SK-N-SH (cell line): ENCODE measurements at regions not wholly inside any gene's neighbourhood (a gene's known extent, or its start where the extent isn't known, plus 50 kb on each side); places are given as distances from the start of the nearest gene placed in this dataset.
A peak's percentile ranks its signal among the peaks of the same experiment; 100 is the strongest.

Experiments
- CTCF ChIA-PET: fragments of 300-600, 350-600 bp; formaldehyde crosslinking; extraction: SDS; loops from one replicate; lab custom pipeline; 2021; lab: Yijun Ruan, JAX
- POLR2A ChIA-PET: fragments of 350-600 bp; sonication (Branson Sonifier 250); formaldehyde crosslinking; extraction: SDS; loops from one replicate; lab custom pipeline; 2020; ENCODE audit warnings: antibody characterized with exemption, inconsistent platforms; lab: Yijun Ruan, JAX
- DNase-seq: peaks from one replicate; pipeline ENCODE4 v3.0.0; 2012
- H2AFZ ChIP-seq: fragments of 200-600 bp; sonication (generic); 2 replicates; pipeline ENCODE4 v1.8.1; 2016; ENCODE audit warnings: antibody characterized with exemption, mild to moderate bottlenecking, low read depth
- H3F3A ChIP-seq: fragments of 200-600 bp; sonication (generic); replicated peaks from 2 replicates; pipeline ENCODE3; 2016; ENCODE audit warnings: antibody characterized with exemption, mild to moderate bottlenecking; ENCODE audit not compliant: insufficient read depth
- H3K27ac ChIP-seq, 2 experiments: fragments of 200-500 bp in 1 of 2; fragments of 200-600 bp in 1 of 2; sonication (Bioruptor generic) in 1 of 2; sonication (generic), shearing (Covaris generic) in 1 of 2; 2 replicates each; pipeline versions ENCODE4 v1.5.1 to v1.6.1; 2014 to 2016; ENCODE audit warnings: low read depth in 2 of 2, inconsistent platforms in 1 of 2, low read length in 1 of 2, mild to moderate bottlenecking in 1 of 2, mixed read lengths in 1 of 2
- H3K27me3 ChIP-seq: fragments of 200-600 bp; sonication (generic), shearing (Covaris generic); 2 replicates; pipeline ENCODE4 v1.6.1; 2016; ENCODE audit warnings: mixed run types; ENCODE audit not compliant: insufficient read depth
- H3K36me3 ChIP-seq, 2 experiments: fragments of 200-500 bp in 1 of 2; fragments of 200-600 bp in 1 of 2; sonication (Bioruptor generic) in 1 of 2; sonication (generic) in 1 of 2; replicated peaks in 1 of 2; 2 replicates each; pipeline versions ENCODE3 to v1.5.1; 2014 to 2016; ENCODE audit warnings: low read length in 1 of 2, mild to moderate bottlenecking in 1 of 2; ENCODE audit not compliant: insufficient read depth in 2 of 2, control insufficient read depth in 1 of 2
- H3K4me1 ChIP-seq, 2 experiments: fragments of 200-500 bp in 1 of 2; fragments of 200-600 bp in 1 of 2; sonication (Bioruptor generic) in 1 of 2; sonication (generic), shearing (Covaris generic) in 1 of 2; 2 replicates each; pipeline versions ENCODE4 v1.5.1 to v1.6.1; 2014 to 2016; ENCODE audit warnings: low read depth in 1 of 2, low read length in 1 of 2, mixed run types in 1 of 2; ENCODE audit not compliant: insufficient read depth in 2 of 2, control insufficient read depth in 1 of 2
- H3K4me2 ChIP-seq: fragments of 200-600 bp; sonication (generic), shearing (Covaris generic); 2 replicates; pipeline ENCODE4 v1.6.1; 2017; ENCODE audit warnings: mixed run types
- H3K4me3 ChIP-seq, 2 experiments: fragments of 200-500 bp in 1 of 2; fragments of 200-600 bp in 1 of 2; sonication (Bioruptor generic) in 1 of 2; sonication (generic), shearing (Covaris generic) in 1 of 2; 2 replicates each; pipeline versions ENCODE4 v1.5.1 to v1.8.1; 2014 to 2016; ENCODE audit warnings: low read depth in 2 of 2, inconsistent platforms in 1 of 2, low read length in 1 of 2, mild to moderate bottlenecking in 1 of 2, mixed read lengths in 1 of 2, moderate library complexity in 1 of 2
- H3K79me2 ChIP-seq: fragments of 200-600 bp; sonication (generic); 2 replicates; pipeline ENCODE4 v1.8.1; 2017; ENCODE audit warnings: mild to moderate bottlenecking; ENCODE audit not compliant: insufficient read depth
- H3K9ac ChIP-seq: fragments of 200-600 bp; sonication (generic); 2 replicates; pipeline ENCODE4 v1.6.1; 2017; ENCODE audit warnings: mixed run types
- H3K9me2 ChIP-seq: fragments of 200-600 bp; sonication (generic); 2 replicates; pipeline ENCODE4 v1.6.1; 2017; ENCODE audit warnings: mixed run types
- H3K9me3 ChIP-seq: fragments of 200-600 bp; sonication (generic); 2 replicates; pipeline ENCODE4 v1.6.1; 2017; ENCODE audit warnings: mixed run types, mild to moderate bottlenecking, moderate library complexity
- H4K20me1 ChIP-seq: fragments of 200-600 bp; sonication (generic); 2 replicates; pipeline ENCODE4 v1.6.1; 2017; ENCODE audit warnings: mild to moderate bottlenecking, mixed run types; ENCODE audit not compliant: insufficient read depth
- ELF1 ChIP-seq: IDR thresholded peaks from 2 replicates; pipeline ENCODE4 v1.4.0; 2012
- EP300 ChIP-seq, 2 experiments: IDR thresholded peaks; 2 replicates each; pipeline versions ENCODE4 v1.4.0 to v1.6.1; 2012; ENCODE audit warnings: borderline replicate concordance in 1 of 2, low read depth in 1 of 2, low read length in 1 of 2
- EZH2phosphoT487 ChIP-seq: fragments of 200-600 bp; sonication (generic); IDR thresholded peaks from 2 replicates; pipeline ENCODE4 v1.6.1; 2017; ENCODE audit warnings: low read depth, mixed run types, mild to moderate bottlenecking, antibody characterized with exemption, moderate library complexity, borderline replicate concordance
- FOSL2 ChIP-seq: IDR thresholded peaks from 2 replicates; pipeline ENCODE4 v1.4.0; 2012; ENCODE audit warnings: low read depth, mild to moderate bottlenecking, moderate library complexity, borderline replicate concordance
- GATA2 ChIP-seq: sonication (generic); formaldehyde crosslinking; IDR thresholded peaks from 2 replicates; pipeline ENCODE4 v1.5.0; 2020; ENCODE audit warnings: mild to moderate bottlenecking, missing genetic modification reagents
- JUND ChIP-seq: IDR thresholded peaks from 2 replicates; pipeline ENCODE4 v1.4.0; 2012
- NFIC ChIP-seq: IDR thresholded peaks from 2 replicates; pipeline ENCODE4 v1.4.0; 2012; ENCODE audit warnings: borderline replicate concordance
- PBX3 ChIP-seq: IDR thresholded peaks from 2 replicates; pipeline ENCODE4; 2012
- POLR2AphosphoS5 ChIP-seq: IDR thresholded peaks from 2 replicates; pipeline ENCODE4 v1.6.1; 2012; ENCODE audit warnings: low read depth, low read length
- RCOR1 ChIP-seq: fragments of 150-350 bp; IDR thresholded peaks from 2 replicates; pipeline ENCODE4 v1.6.1; 2017; ENCODE audit warnings: antibody characterized with exemption, low read length
- REST ChIP-seq: IDR thresholded peaks from 2 replicates; pipeline ENCODE4 v1.6.1; 2012; ENCODE audit warnings: mild to moderate bottlenecking, low read depth, low read length, moderate library complexity
- RXRA ChIP-seq: IDR thresholded peaks from 2 replicates; pipeline ENCODE4 v1.4.0; 2012; ENCODE audit warnings: low read depth, mild to moderate bottlenecking, borderline replicate concordance
- SMC3 ChIP-seq: IDR thresholded peaks from 2 replicates; pipeline ENCODE4 v1.6.1; 2012; ENCODE audit warnings: low read depth, low read length, improper control_type of control experiment
- TAF1 ChIP-seq: IDR thresholded peaks from 2 replicates; pipeline ENCODE4 v1.6.1; 2012; ENCODE audit warnings: low read depth, mild to moderate bottlenecking, low read length, moderate library complexity, borderline replicate concordance
- TEAD4 ChIP-seq: IDR thresholded peaks from 2 replicates; pipeline ENCODE4 v1.4.0; 2012; ENCODE audit warnings: mild to moderate bottlenecking, borderline replicate concordance; ENCODE audit not compliant: insufficient read depth
- YY1 ChIP-seq: IDR thresholded peaks from 2 replicates; pipeline ENCODE4 v1.4.0; 2012; ENCODE audit warnings: low read depth, mild to moderate bottlenecking
- WGBS: methylation state at CpG from one replicate; pipeline ENCODE4 v1.1.6; 2017; ENCODE audit warnings: low lambda C conversion rate; 5-methylcytosine and 5-hydroxymethylcytosine counted together
- TF ChIP-seq, protein P1 (sequence below): fragments of 150-350 bp; IDR thresholded peaks from 2 replicates; pipeline ENCODE4 v1.6.1; 2017; ENCODE audit warnings: antibody characterized with exemption, low read length, low read depth, borderline replicate concordance
- TF ChIP-seq, protein P2 (sequence below): fragments of 150-350 bp; IDR thresholded peaks from 2 replicates; pipeline ENCODE4 v1.6.1; 2016; ENCODE audit warnings: mild to moderate bottlenecking, low read depth, low read length
- TF ChIP-seq, protein P3 (sequence below): IDR thresholded peaks from 2 replicates; pipeline ENCODE4 v1.4.0; 2012; ENCODE audit warnings: low read depth

GRCh38 chr2:67255933-67256615 lies 141.1 kb upstream of the ETAA1 start:
- Histone ChIP-seq H2AFZ (no peak overlapping the region), H3K9me3 (no peaks in the 10 kb centered on the region), H4K20me1 (no peaks in the 10 kb centered on the region), H3K79me2 (no peaks in the 10 kb centered on the region), H3K36me3 (no peaks in the 10 kb centered on the region), H3K9ac (no peak overlapping the region), H3K27ac (peak overlapping the region in 1 of 2 experiments; percentile 96; a peak in 1 of 4 replicates), H3K4me2 (no peak overlapping the region), H3K27me3 (no peaks in the 10 kb centered on the region), H3F3A (peaks cover 25% of the 10 kb centered on the region), H3K4me3 (no peak overlapping the region), H3K4me1 (peaks cover 21 to 25% of the 10 kb centered on the region in 2 experiments; a peak in 3 of 4 replicates), H3K9me2 (no peaks in the 10 kb centered on the region)
- DNase-seq, result no peak
- ChIA-PET CTCF (no interaction called here), POLR2A (no interaction called here)
- no peak for TF ChIP-seq TAF1
- TF ChIP-seq, protein P1, sequence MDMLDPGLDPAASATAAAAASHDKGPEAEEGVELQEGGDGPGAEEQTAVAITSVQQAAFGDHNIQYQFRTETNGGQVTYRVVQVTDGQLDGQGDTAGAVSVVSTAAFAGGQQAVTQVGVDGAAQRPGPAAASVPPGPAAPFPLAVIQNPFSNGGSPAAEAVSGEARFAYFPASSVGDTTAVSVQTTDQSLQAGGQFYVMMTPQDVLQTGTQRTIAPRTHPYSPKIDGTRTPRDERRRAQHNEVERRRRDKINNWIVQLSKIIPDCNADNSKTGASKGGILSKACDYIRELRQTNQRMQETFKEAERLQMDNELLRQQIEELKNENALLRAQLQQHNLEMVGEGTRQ, result no peak
- no peak for TF ChIP-seq POLR2AphosphoS5
- no peak for TF ChIP-seq EZH2phosphoT487
- WGBS, result 86% methylated on average over 2 of the region's 2 CpGs

DNA sequence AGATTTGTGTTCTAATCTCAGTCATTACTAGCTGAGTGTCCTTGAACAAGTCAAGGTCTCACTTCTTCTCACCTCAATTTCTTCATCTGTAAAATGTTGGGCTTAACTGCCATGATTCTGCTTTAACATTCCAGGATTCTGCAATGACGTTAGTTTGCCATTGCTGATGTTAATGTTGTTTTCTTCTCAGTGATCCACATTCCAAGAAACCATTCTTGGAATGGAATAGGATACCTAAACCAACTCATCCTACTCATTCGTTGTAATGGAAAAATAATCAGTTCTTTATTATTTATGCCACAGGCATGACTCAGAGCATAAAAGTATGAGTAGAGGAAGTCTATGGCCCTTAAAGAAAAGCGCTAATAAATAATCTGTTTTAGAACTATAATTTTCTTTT lies 140.2 kb upstream of the ETAA1 start:
- no peaks in the 10 kb centered on the region for H4K20me1 ChIP-seq
- WGBS, result 44% methylated on average over 3 of the region's 3 CpGs
- H3K79me2 ChIP-seq, result no peaks in the 10 kb centered on the region
- H3K27me3 ChIP-seq, result no peaks in the 10 kb centered on the region
- H3K9me2 ChIP-seq, result no peaks in the 10 kb centered on the region
- no peaks in the 10 kb centered on the region for H3K36me3 ChIP-seq
- H3K4me3 ChIP-seq, result no peak overlapping the region
- no peak overlapping the region for H3K9ac ChIP-seq
- H3K27ac ChIP-seq, result peak overlapping the region in 1 of 2 experiments; percentile 96; a peak in 2 of 4 replicates
- no peak for DNase-seq
- H3K4me1 ChIP-seq, result peaks cover 21 to 26% of the 10 kb centered on the region in 2 experiments; a peak in 3 of 4 replicates
- H2AFZ ChIP-seq, result no peak overlapping the region
- peaks cover 33% of the 10 kb centered on the region for H3F3A ChIP-seq
- CTCF ChIA-PET, result no interaction called here
- H3K9me3 ChIP-seq, result no peaks in the 10 kb centered on the region
- H3K4me2 ChIP-seq, result no peak overlapping the region
- POLR2A ChIA-PET, result no interaction called here
- no peak for TF ChIP-seq RXRA
- TF ChIP-seq JUND, result peak; percentile 64
- peak; percentile 44 for TF ChIP-seq PBX3
- TF ChIP-seq, protein P2, sequence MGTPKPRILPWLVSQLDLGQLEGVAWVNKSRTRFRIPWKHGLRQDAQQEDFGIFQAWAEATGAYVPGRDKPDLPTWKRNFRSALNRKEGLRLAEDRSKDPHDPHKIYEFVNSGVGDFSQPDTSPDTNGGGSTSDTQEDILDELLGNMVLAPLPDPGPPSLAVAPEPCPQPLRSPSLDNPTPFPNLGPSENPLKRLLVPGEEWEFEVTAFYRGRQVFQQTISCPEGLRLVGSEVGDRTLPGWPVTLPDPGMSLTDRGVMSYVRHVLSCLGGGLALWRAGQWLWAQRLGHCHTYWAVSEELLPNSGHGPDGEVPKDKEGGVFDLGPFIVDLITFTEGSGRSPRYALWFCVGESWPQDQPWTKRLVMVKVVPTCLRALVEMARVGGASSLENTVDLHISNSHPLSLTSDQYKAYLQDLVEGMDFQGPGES, result no peak
- peak; percentile 57; the same call in 1 of the 2 replicates for TF ChIP-seq TEAD4
- TF ChIP-seq REST, result no peak
- TF ChIP-seq, protein P3, sequence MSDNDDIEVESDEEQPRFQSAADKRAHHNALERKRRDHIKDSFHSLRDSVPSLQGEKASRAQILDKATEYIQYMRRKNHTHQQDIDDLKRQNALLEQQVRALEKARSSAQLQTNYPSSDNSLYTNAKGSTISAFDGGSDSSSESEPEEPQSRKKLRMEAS, result no peak
- TF ChIP-seq NFIC, result peak; percentile 59
- TF ChIP-seq YY1, result no peak
- TF ChIP-seq GATA2, result no peak
- no peak for TF ChIP-seq SMC3
- no peak for TF ChIP-seq RCOR1
- peak; percentile 46; the same call in 1 of the 2 replicates for TF ChIP-seq FOSL2
- peak in 1 of 2 experiments; percentile 68; a peak in 1 of 4 replicates for TF ChIP-seq EP300 (IDR thresholded peaks at IDR 0.05; ENCODE audit: borderline replicate concordance in 1 of 2, low read depth in 1 of 2, low read length in 1 of 2)
- no peak for TF ChIP-seq ELF1
